A673 (cell line): ENCODE measurements at regions not wholly inside any gene's neighbourhood (a gene's known extent, or its start where the extent isn't known, plus 50 kb on each side); places are given as distances from the start of the nearest gene placed in this dataset.

Experiments used
- BruUV-seq: library from RNA; stranded (reverse); fragments of 400-500 nt; replicated peaks from 2 replicates; lab custom pipeline; 2021; lab: Mats Ljungman, UMichigan
- CTCF ChIA-PET: fragments of 300-600 bp; sonication (Branson Sonifier 250); formaldehyde crosslinking; loops from one replicate; lab custom pipeline; 2022; ENCODE audit warnings: antibody characterized with exemption; lab: Charles Lee
- POLR2A ChIA-PET: fragments of 300-600 bp; sonication (Branson Sonifier 250); formaldehyde crosslinking; loops from one replicate; lab custom pipeline; 2022; ENCODE audit warnings: antibody characterized with exemption; ENCODE audit not compliant: low non-redundant PET; lab: Charles Lee
- DNase-seq: peaks from one replicate; pipeline ENCODE4 v3.0.0-alpha.2; 2015; ENCODE audit warnings: low spot score
- H3K27ac ChIP-seq: fragments of 200-600 bp; sonication (generic); 2 replicates; pipeline ENCODE4 v1.5.1; 2016; ENCODE audit warnings: mixed run types, low read depth, mild to moderate bottlenecking, mixed read lengths, antibody characterized with exemption, low read length; ENCODE audit not compliant: poor library complexity, severe bottlenecking
- H3K27me3 ChIP-seq: fragments of 200-600 bp; sonication (generic); replicated peaks from 2 replicates; pipeline ENCODE4 v1.6.1; 2017; ENCODE audit warnings: mixed run types, low read depth, mild to moderate bottlenecking, mixed read lengths, antibody characterized with exemption, low read length; ENCODE audit not compliant: insufficient read depth, poor library complexity
- H3K36me3 ChIP-seq: fragments of 200-600 bp; sonication (generic); 2 replicates; pipeline ENCODE4 v1.6.1; 2016; ENCODE audit warnings: mixed run types, mild to moderate bottlenecking, mixed read lengths, antibody characterized with exemption, low read length; ENCODE audit not compliant: insufficient read depth, poor library complexity, severe bottlenecking
- H3K4me1 ChIP-seq: fragments of 200-600 bp; sonication (generic); 2 replicates; pipeline ENCODE4 v1.6.1; 2017; ENCODE audit warnings: mixed run types, mild to moderate bottlenecking, mixed read lengths, antibody characterized with exemption, low read length; ENCODE audit not compliant: insufficient read depth, poor library complexity, severe bottlenecking
- H3K4me3 ChIP-seq: fragments of 200-600 bp; sonication (generic); 2 replicates; pipeline ENCODE4 v1.5.1; 2016; ENCODE audit warnings: low read depth, mixed run types, mild to moderate bottlenecking, mixed read lengths, low read length; ENCODE audit not compliant: poor library complexity, severe bottlenecking
- H3K9me3 ChIP-seq: fragments of 200-600 bp; sonication (generic); 2 replicates; pipeline ENCODE4 v1.6.1; 2016; ENCODE audit warnings: mixed run types, low read depth, mild to moderate bottlenecking, mixed read lengths, antibody characterized with exemption, low read length; ENCODE audit not compliant: poor library complexity, severe bottlenecking
- CTCF ChIP-seq: fragments of 300-800, 200-600 bp; sonication (generic); conservative IDR thresholded peaks from 2 replicates; pipeline ENCODE4 v1.5.1; 2017; ENCODE audit warnings: low read depth, mild to moderate bottlenecking, antibody characterized with exemption, low read length, moderate library complexity, mixed read lengths
- EZH2 ChIP-seq: fragments of 200-600 bp; sonication (generic); IDR thresholded peaks from 2 replicates; pipeline ENCODE4 v1.6.1; 2017; ENCODE audit warnings: borderline replicate concordance, low read depth, mild to moderate bottlenecking, mixed read lengths, antibody characterized with exemption, low read length; ENCODE audit not compliant: poor library complexity, severe bottlenecking
- intact Hi-C: fragments of 100-400 bp; cut with micrococcal nuclease; formaldehyde crosslinking; loops from one replicate; pipeline ENCODE4 v1.10.0; 2022; ENCODE audit not compliant: unreplicated experiment

- no peaks in the 10 kb centered on the region for H3K4me1 ChIP-seq
- H3K4me3 ChIP-seq = no peak overlapping the region
- intact Hi-C loops = no loop called here
- H3K9me3 ChIP-seq = peaks cover 13% of the 10 kb centered on the region
- CTCF ChIA-PET = no interaction called here
- BruUV-seq = no TSS peak
- TF ChIP-seq CTCF (no peak), EZH2 (no peak)
- no peak overlapping the region for H3K27ac ChIP-seq
- H3K27me3 ChIP-seq = no peaks in the 10 kb centered on the region
- POLR2A ChIA-PET = no interaction called here
- no peaks in the 10 kb centered on the region for H3K36me3 ChIP-seq
- DNase-seq = no peak
Observed at GRCh38 chr6:81979329-81979728, 226.8 kb upstream of the TENT5A start.

- DNase-seq = no peak
- POLR2A ChIA-PET = no interaction called here
Observed at GRCh38 chr6:81978230-81978629, 225.7 kb upstream of the TENT5A start.

GRCh38 chr6:81977486-81977885 is 225.0 kb upstream of the TENT5A start:
- H3K27ac ChIP-seq = no peak overlapping the region
- no peak overlapping the region for H3K4me3 ChIP-seq
- no peaks in the 10 kb centered on the region for H3K4me1 ChIP-seq
- peaks cover 13% of the 10 kb centered on the region for H3K9me3 ChIP-seq
- ChIA-PET CTCF (no interaction called here), POLR2A (no interaction called here)
- intact Hi-C loops = no loop called here
- BruUV-seq = no TSS peak
- no peak for TF ChIP-seq EZH2
- TF ChIP-seq CTCF = no peak
- no peaks in the 10 kb centered on the region for H3K36me3 ChIP-seq
- no peak for DNase-seq
- H3K27me3 ChIP-seq = no peaks in the 10 kb centered on the region

More at GRCh38 chr6:81978230-81978629, 225.7 kb upstream of the TENT5A start:
- Histone ChIP-seq H3K27ac (no peak overlapping the region), H3K9me3 (peaks cover 13% of the 10 kb centered on the region), H3K4me3 (no peak overlapping the region), H3K27me3 (no peaks in the 10 kb centered on the region), H3K4me1 (no peaks in the 10 kb centered on the region), H3K36me3 (no peaks in the 10 kb centered on the region)
- TF ChIP-seq EZH2 (no peak), CTCF (no peak)
- BruUV-seq = no TSS peak
- intact Hi-C loops = no loop called here
- CTCF ChIA-PET = no interaction called here
